AML-193 (cell line): ENCODE measurements at regions not wholly inside any gene's neighbourhood (a gene's known extent, or its start where the extent isn't known, plus 50 kb on each side); places are given as distances from the start of the nearest gene placed in this dataset.
"Not testable (repeated sequence)": the region's sequence is repeated elsewhere in the genome, so short reads cannot be mapped to it uniquely, and the experiment has no call there.

Experiments used
- DNase-seq, 2 experiments: peaks; one replicate each; lab custom pipeline; 2025; lab: John Stamatoyannopoulos, UW

GRCh38 chr6:85838351-85839119, 195.8 kb upstream of the SYNCRIP start:
- DNase-seq, result not testable (repeated sequence)

GRCh38 chr6:85828973-85829372, 186.3 kb upstream of the SYNCRIP start:
- no peak for DNase-seq

GRCh38 chr6:85826997-85827396, 184.3 kb upstream of the SYNCRIP start:
- no peak for DNase-seq

GRCh38 chr6:85824329-85824728, 181.6 kb upstream of the SYNCRIP start:
- DNase-seq, result no peak

- no peak for DNase-seq
These were observed 167.9 kb upstream of the SYNCRIP start for GRCh38 chr6:85810558-85810957.

GRCh38 chr6:85803721-85804120, 161.0 kb upstream of the SYNCRIP start:
- DNase-seq, result no peak

- DNase-seq, result no peak
These were observed 159.5 kb upstream of the SYNCRIP start for GRCh38 chr6:85802162-85802561.

GRCh38 chr6:85798931-85799652, 156.4 kb upstream of the SYNCRIP start:
- DNase-seq, result no peak

GRCh38 chr6:85797993-85798392, 155.3 kb upstream of the SYNCRIP start:
- DNase-seq, result no peak

GRCh38 chr6:85795945-85796344, 153.3 kb upstream of the SYNCRIP start:
- no peak for DNase-seq

- DNase-seq, result no peak
These were observed 149.6 kb upstream of the SYNCRIP start for GRCh38 chr6:85792254-85792653.

GRCh38 chr6:85775883-85776282, 133.2 kb upstream of the SYNCRIP start:
- DNase-seq, result no peak

GRCh38 chr6:85772641-85773040, 130.0 kb upstream of the SYNCRIP start:
- no peak for DNase-seq

- no peak for DNase-seq
These were observed 129.3 kb upstream of the SYNCRIP start for GRCh38 chr6:85771925-85772430.

GRCh38 chr6:85771455-85771854, 128.8 kb upstream of the SYNCRIP start:
- no peak for DNase-seq

GRCh38 chr6:85764844-85765243, 122.2 kb upstream of the SYNCRIP start:
- no peak for DNase-seq

- DNase-seq, result peak; percentile 30 to 32
These were observed 114.3 kb upstream of the SYNCRIP start for GRCh38 chr6:85756982-85757381.

- DNase-seq, result no peak
These were observed 112.2 kb upstream of the SYNCRIP start for GRCh38 chr6:85754894-85755293.

- DNase-seq, result no peak
These were observed 109.9 kb upstream of the SYNCRIP start for GRCh38 chr6:85752602-85753001.

GRCh38 chr6:85751374-85752055, 108.8 kb upstream of the SYNCRIP start:
- no peak for DNase-seq

GRCh38 chr6:85750146-85750545, 107.5 kb upstream of the SYNCRIP start:
- DNase-seq, result not testable (repeated sequence)

GRCh38 chr6:85749236-85749635, 106.5 kb upstream of the SYNCRIP start:
- no peak for DNase-seq

GRCh38 chr6:85747666-85748065, 105.0 kb upstream of the SYNCRIP start:
- no peak for DNase-seq
